Mucosa of rectum (tissue), 2 donors: ENCODE measurements at regions not wholly inside any gene's neighbourhood (a gene's known extent, or its start where the extent isn't known, plus 50 kb on each side); places are given as distances from the start of the nearest gene placed in this dataset.

Experiments
- H3K27ac ChIP-seq, 2 donors: one replicate each; pipeline ENCODE4 v1.7.0; 2013; ENCODE audit warnings: inconsistent platforms in 2 of 2, low read depth in 2 of 2, low read length in 2 of 2
- H3K27me3 ChIP-seq, 2 donors: one replicate each; pipeline ENCODE4 v1.7.0; 2013; ENCODE audit warnings: low read length in 2 of 2; ENCODE audit not compliant: control insufficient read depth in 2 of 2, insufficient read depth in 2 of 2
- H3K36me3 ChIP-seq, 2 donors: one replicate each; pipeline ENCODE4 v1.7.0; 2013; ENCODE audit warnings: low read length in 2 of 2; ENCODE audit not compliant: control insufficient read depth in 2 of 2, insufficient read depth in 2 of 2
- H3K4me1 ChIP-seq, 2 donors: one replicate each; pipeline ENCODE4 v1.7.0; 2013; ENCODE audit warnings: low read length in 2 of 2, mild to moderate bottlenecking in 1 of 2; ENCODE audit not compliant: control insufficient read depth in 2 of 2, insufficient read depth in 2 of 2
- H3K4me3 ChIP-seq, 2 donors: one replicate each; pipeline ENCODE4 v1.7.0; 2013; ENCODE audit warnings: low read length in 2 of 2
- H3K9ac ChIP-seq, 2 donors: one replicate each; pipeline ENCODE4 v1.7.0; 2013; ENCODE audit warnings: low read length in 2 of 2, low read depth in 1 of 2, mild to moderate bottlenecking in 1 of 2
- H3K9me3 ChIP-seq, 2 donors: one replicate each; pipeline ENCODE4 v1.7.0; 2013; ENCODE audit warnings: low read length in 2 of 2; ENCODE audit not compliant: control insufficient read depth in 2 of 2
- donor health status: healthy.
- donor health status: Normal muscosa, but diverticular disease.

DNA sequence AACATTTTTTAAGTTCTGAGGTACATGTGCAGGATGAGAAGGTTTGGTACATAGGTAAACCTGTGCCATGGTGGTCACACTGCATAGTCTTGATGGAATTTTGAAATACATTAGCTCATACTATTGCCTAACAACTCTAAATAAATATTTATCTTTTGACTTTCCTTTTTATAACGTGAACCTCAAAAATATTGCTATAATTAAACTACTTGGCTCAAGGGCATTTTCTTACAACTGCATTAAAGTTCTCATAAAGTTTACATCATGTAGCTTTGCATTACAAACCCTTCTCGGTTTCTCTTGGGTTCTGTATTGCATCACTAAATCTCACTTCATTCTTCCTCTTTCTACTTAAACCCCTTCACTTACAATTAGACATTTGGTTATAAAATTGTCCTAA lies 636.0 kb upstream of the PTCHD4 start:
- Histone ChIP-seq H3K27me3 (no peaks in the 10 kb centered on the region), H3K9me3 (no peaks in the 10 kb centered on the region), H3K4me1 (no peaks in the 10 kb centered on the region), H3K9ac (no peak overlapping the region), H3K27ac (no peak overlapping the region), H3K4me3 (no peak overlapping the region), H3K36me3 (no peaks in the 10 kb centered on the region)

DNA sequence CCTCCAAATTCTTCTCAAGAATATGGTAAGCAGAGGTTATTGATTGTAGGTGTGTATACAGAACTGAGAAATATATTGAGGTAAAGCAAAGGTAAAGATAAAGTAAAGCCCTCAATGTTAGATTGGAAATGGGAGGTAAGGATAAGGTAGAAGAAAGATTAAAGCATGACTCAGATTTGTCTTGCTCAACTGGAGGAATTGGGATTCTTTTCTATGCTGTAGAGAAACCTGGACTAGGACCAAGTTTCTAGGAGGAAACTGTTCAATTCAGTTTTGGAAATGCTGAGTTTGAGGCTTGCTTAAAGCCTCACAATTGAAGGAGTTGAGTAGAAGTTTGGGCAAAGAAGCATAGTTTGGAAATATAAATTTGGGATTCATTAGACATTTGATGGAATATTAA lies 634.0 kb upstream of the PTCHD4 start:
- Histone ChIP-seq H3K36me3 (no peaks in the 10 kb centered on the region), H3K9me3 (no peaks in the 10 kb centered on the region), H3K27ac (no peak overlapping the region), H3K4me3 (no peak overlapping the region), H3K27me3 (no peaks in the 10 kb centered on the region), H3K9ac (no peak overlapping the region), H3K4me1 (no peaks in the 10 kb centered on the region)

DNA sequence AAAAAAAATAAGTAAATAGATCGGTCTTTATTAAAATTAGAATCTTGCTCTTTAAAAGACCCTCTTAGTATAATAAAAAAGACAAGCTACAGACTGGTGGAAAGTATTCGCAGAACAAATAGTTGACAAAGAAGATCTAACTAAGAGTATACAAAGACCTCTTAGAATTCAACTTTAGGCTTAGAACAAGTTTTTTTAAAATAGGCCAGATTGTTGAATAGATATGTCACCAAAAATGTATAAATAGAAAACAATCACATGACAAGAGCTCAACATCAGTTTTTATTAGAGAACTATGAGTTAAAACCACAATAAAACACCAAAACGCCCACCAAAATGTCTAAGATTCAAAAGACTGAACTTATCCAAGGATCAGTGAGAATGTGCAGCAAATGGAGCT lies 632.7 kb upstream of the PTCHD4 start:
- H3K27me3 ChIP-seq = no peaks in the 10 kb centered on the region
- H3K4me3 ChIP-seq = no peak overlapping the region
- no peaks in the 10 kb centered on the region for H3K9me3 ChIP-seq
- H3K9ac ChIP-seq = no peak overlapping the region
- H3K36me3 ChIP-seq = no peaks in the 10 kb centered on the region
- no peaks in the 10 kb centered on the region for H3K4me1 ChIP-seq
- no peak overlapping the region for H3K27ac ChIP-seq

DNA sequence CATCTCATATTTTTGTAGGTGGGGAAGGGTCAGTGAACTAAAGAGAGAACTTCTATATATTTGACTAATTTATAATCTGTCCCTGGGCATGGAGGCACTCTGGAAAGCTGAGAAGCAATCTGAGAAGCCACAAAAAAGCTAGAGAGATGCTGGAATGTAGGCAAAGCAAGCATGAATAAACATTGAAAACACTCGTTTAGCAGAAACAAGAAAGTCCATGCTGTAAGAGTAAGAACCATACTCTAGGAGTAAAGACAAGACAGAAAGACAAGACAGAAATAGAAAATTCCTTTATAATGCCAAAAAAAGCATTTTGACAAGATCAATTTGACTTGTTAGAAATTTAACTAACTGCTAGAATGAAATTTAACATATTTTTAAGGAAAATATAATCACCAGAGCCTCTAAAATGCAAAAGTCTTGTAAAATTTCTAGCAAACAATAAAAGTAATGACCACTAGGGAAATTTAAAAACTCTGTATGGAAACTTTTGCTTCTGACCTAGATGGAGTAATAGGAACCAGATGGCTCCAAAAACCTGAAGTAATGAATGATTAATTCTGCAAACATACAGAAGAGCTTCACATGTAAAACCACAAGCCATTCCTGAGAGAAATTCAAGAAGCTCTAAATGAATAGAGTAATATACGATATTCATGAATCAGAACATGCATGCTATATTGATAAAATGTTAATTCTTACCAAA lies 625.7 kb upstream of the PTCHD4 start:
- no peak overlapping the region for H3K9ac ChIP-seq
- H3K4me1 ChIP-seq = no peaks in the 10 kb centered on the region
- H3K4me3 ChIP-seq = no peak overlapping the region
- no peaks in the 10 kb centered on the region for H3K9me3 ChIP-seq
- H3K27ac ChIP-seq = no peak overlapping the region
- H3K36me3 ChIP-seq = no peaks in the 10 kb centered on the region
- H3K27me3 ChIP-seq = no peaks in the 10 kb centered on the region

DNA sequence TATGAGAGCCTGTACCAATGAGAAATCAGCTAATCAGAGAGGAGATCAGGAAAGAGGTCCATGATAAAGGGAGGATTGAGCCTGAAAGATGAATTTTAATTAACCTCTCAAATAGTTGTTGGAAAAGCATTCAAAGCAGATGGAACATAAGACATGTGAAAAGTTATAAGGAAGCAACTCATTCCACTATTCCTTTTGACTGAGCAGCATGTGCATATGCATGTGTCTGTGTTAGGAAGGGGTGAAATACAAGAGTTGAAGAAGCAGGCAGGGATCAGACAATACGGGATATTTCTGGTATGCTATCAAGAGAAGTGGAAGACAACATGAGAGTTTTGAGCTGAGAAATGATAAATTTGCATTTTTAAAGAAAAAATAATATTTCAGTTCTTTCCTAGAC lies 624.8 kb upstream of the PTCHD4 start:
- Histone ChIP-seq H3K4me3 (no peak overlapping the region), H3K9me3 (no peaks in the 10 kb centered on the region), H3K27ac (no peak overlapping the region), H3K27me3 (no peaks in the 10 kb centered on the region), H3K4me1 (no peaks in the 10 kb centered on the region), H3K36me3 (no peaks in the 10 kb centered on the region), H3K9ac (no peak overlapping the region)

DNA sequence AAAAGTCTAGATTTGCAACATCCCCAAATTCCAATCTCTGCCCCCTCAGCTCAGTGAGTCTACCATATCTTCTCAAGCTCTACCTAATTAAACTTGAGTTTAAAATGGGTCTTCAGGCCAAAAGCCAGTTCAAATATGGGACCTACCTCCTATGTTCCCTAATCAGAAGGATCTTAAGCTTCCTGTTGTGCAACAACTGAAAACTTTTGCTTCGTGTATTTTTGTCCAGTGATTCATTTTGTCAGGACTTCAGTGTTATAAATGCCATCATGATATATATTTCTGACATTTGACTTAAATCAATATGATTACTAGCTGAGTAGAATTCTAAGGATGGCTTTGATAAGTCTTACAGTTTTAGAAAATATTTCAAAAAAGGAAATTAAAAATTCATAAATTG lies 622.6 kb upstream of the PTCHD4 start:
- no peaks in the 10 kb centered on the region for H3K27me3 ChIP-seq
- H3K9ac ChIP-seq = no peak overlapping the region
- H3K9me3 ChIP-seq = no peaks in the 10 kb centered on the region
- no peak overlapping the region for H3K27ac ChIP-seq
- H3K4me3 ChIP-seq = no peak overlapping the region
- no peaks in the 10 kb centered on the region for H3K4me1 ChIP-seq
- H3K36me3 ChIP-seq = no peaks in the 10 kb centered on the region

DNA sequence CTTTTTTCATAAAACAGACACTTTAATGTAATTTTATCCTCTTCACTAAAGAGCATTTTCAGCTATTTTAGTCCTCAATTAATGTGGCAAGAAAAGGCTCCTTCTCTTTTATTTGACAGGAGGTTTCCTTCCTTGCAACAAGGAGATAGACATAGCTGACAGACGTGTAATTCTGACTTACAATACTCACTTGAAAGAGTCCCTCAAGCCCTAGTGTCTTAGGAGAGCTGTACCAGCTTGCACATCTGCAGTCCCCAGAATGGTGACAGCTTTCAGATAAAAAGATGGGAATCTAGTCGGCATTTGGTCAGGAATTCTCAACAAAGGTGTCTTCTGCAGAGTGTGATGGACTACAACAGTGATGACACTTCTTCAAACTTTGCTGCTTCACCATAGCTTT lies 603.7 kb upstream of the PTCHD4 start:
- Histone ChIP-seq H3K9ac (no peak overlapping the region), H3K4me1 (no peaks in the 10 kb centered on the region), H3K36me3 (no peaks in the 10 kb centered on the region), H3K27ac (no peak overlapping the region), H3K9me3 (no peaks in the 10 kb centered on the region), H3K27me3 (no peaks in the 10 kb centered on the region), H3K4me3 (no peak overlapping the region)

DNA sequence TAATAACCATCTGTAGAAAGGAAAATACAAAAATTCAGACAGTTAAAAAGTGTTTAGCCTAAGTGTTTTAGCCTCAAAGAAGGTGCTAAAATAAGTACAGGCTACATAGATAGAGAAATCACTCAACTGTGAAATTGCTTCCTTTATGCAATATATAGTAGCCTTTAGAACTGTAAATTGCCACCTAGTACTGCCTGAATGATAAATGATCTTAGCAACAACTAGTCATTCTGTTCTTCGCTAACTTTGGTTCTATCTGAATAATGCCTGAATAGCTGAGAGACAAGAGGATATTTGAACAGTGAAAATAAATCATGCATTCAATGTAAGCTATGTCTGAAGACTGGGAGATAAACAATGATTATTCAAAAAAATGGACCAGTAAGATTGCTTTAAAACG lies 603.3 kb upstream of the PTCHD4 start:
- Histone ChIP-seq H3K4me3 (no peak overlapping the region), H3K27me3 (no peaks in the 10 kb centered on the region), H3K9me3 (no peaks in the 10 kb centered on the region), H3K4me1 (no peaks in the 10 kb centered on the region), H3K27ac (no peak overlapping the region), H3K9ac (no peak overlapping the region), H3K36me3 (no peaks in the 10 kb centered on the region)

DNA sequence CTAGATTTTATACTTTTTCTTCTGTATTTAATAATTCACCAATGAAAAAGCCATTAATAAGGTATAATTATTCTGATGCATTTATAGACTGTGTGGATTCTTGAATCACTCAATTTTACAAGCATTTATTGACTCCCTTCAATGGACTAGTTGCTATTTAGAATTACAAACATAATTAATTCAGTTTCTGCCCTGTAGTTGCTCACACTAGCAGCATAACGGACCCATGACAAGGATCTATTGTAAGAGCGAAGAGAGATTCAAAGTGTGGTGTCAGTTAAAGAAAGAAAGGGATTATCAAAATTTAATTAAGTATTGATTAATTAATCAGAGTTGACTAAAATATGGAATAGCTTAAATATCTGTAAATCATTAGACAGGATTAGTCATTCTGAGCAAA lies 602.6 kb upstream of the PTCHD4 start:
- Histone ChIP-seq H3K4me3 (no peak overlapping the region), H3K36me3 (no peaks in the 10 kb centered on the region), H3K9me3 (no peaks in the 10 kb centered on the region), H3K27me3 (no peaks in the 10 kb centered on the region), H3K9ac (no peak overlapping the region), H3K27ac (no peak overlapping the region), H3K4me1 (no peaks in the 10 kb centered on the region)

DNA sequence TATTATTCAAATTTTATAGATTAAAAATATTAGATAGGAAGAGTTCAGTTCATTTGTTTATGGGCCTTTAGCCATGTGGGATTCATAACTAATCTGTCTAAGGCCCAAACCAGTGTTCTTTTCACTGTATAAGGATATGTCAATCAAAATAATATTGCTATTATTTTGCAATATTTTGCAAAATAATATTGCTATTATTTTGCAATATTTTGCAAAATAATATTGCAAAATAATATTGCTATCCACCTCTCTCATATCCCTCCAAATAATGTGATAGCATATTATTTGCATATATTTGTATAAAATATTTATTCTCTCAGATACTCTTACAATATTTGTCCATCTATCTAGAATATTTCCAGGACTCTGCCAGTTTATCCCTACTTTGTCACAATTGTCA lies 595.3 kb upstream of the PTCHD4 start:
- Histone ChIP-seq H3K4me3 (no peak overlapping the region), H3K27me3 (no peaks in the 10 kb centered on the region), H3K4me1 (no peaks in the 10 kb centered on the region), H3K9me3 (no peaks in the 10 kb centered on the region), H3K9ac (no peak overlapping the region), H3K36me3 (no peaks in the 10 kb centered on the region), H3K27ac (no peak overlapping the region)

DNA sequence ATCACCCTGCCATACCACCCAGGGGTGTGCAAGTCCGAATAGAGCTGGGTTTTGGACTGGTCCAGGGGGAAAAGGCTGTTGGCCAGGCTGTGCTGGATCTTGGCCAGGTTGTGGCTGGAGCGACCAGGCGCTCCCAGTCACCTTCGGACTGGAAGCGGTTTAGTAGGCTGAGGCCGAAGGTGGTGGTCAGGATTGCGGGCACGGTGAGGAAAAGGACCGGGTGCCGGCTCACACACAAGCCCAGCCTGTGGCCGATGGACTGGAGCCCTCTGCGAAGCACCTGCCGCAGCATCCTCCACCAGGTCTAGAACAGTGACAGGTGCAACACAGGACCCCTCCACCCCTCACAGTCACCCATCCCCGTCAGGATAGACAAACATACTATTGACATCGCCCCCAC lies 590.6 kb upstream of the PTCHD4 start:
- H3K9me3 ChIP-seq = peaks cover 0 to 2% of the 10 kb centered on the region in 2 donors
- H3K36me3 ChIP-seq = no peaks in the 10 kb centered on the region
- H3K4me1 ChIP-seq = no peaks in the 10 kb centered on the region
- no peak overlapping the region for H3K9ac ChIP-seq
- H3K4me3 ChIP-seq = no peak overlapping the region
- H3K27ac ChIP-seq = no peak overlapping the region
- H3K27me3 ChIP-seq = no peaks in the 10 kb centered on the region
